ENCODE measurements at regions not wholly inside any gene's neighbourhood (a gene's known extent, or its start where the extent isn't known, plus 50 kb on each side); places are given as distances from the start of the nearest gene placed in this dataset.

GRCh38 chr1:238101923-238102322 lies 211.2 kb upstream of the ZP4 start:
- Histone ChIP-seq H3K27ac (ENCODE audit: low read depth, low read length) (no peak overlapping the region), H3K27me3 (ENCODE audit: control insufficient read depth in 2 of 2, insufficient read depth in 2 of 2, low read length in 2 of 2) (no peaks in the 10 kb centered on the region), H3K4me3 (ENCODE audit: low read length) (no peak overlapping the region), H3K4me1 (ENCODE audit: control insufficient read depth in 2 of 2, insufficient read depth in 2 of 2, low read length in 2 of 2) (no peaks in the 10 kb centered on the region), H3K9me3 (ENCODE audit: control insufficient read depth in 2 of 3, low read length in 3 of 3) (no peaks in the 10 kb centered on the region), H3K36me3 (ENCODE audit: control insufficient read depth in 2 of 3, insufficient read depth in 3 of 3, low read length in 3 of 3) (no peaks in the 10 kb centered on the region)
- ATAC-seq, result no peak
- intact Hi-C loops (cut with micrococcal nuclease), result no loop called here
- H3K4me1 Mint-ChIP-seq, result no peaks in the 10 kb centered on the region
- no peaks in the 10 kb centered on the region for H3K27me3 Mint-ChIP-seq
- POLR2A ChIA-PET, result no interaction called here
- peaks cover 0 to 10% (median 5%) of the 10 kb centered on the region in 11 donors for H3K9me3 Mint-ChIP-seq
- CTCF ChIA-PET, result no interaction called here
- H3K36me3 Mint-ChIP-seq, result no peaks in the 10 kb centered on the region
- no peak overlapping the region for H3K4me3 Mint-ChIP-seq
- no peak overlapping the region for H3K27ac Mint-ChIP-seq
- DNase-seq, result no peak

GRCh38 chr1:238099871-238100270 lies 209.1 kb upstream of the ZP4 start:
- Histone ChIP-seq H3K27ac (ENCODE audit: low read depth, low read length) (no peak overlapping the region), H3K9me3 (ENCODE audit: control insufficient read depth in 2 of 3, low read length in 3 of 3) (no peaks in the 10 kb centered on the region), H3K4me3 (ENCODE audit: low read length) (no peak overlapping the region), H3K27me3 (ENCODE audit: control insufficient read depth in 2 of 2, insufficient read depth in 2 of 2, low read length in 2 of 2) (no peaks in the 10 kb centered on the region), H3K36me3 (ENCODE audit: control insufficient read depth in 2 of 3, insufficient read depth in 3 of 3, low read length in 3 of 3) (no peaks in the 10 kb centered on the region), H3K4me1 (ENCODE audit: control insufficient read depth in 2 of 2, insufficient read depth in 2 of 2, low read length in 2 of 2) (no peaks in the 10 kb centered on the region)
- POLR2A ChIA-PET, result no interaction called here
- intact Hi-C loops (cut with micrococcal nuclease), result no loop called here
- H3K4me1 Mint-ChIP-seq, result no peaks in the 10 kb centered on the region
- H3K4me3 Mint-ChIP-seq, result no peak overlapping the region
- no peaks in the 10 kb centered on the region for H3K36me3 Mint-ChIP-seq
- no peak overlapping the region for H3K27ac Mint-ChIP-seq
- no peak for DNase-seq
- H3K27me3 Mint-ChIP-seq, result no peaks in the 10 kb centered on the region
- CTCF ChIA-PET, result no interaction called here
- ATAC-seq, result no peak
- H3K9me3 Mint-ChIP-seq, result peaks cover 0 to 14% (median 4%) of the 10 kb centered on the region in 11 donors

- CTCF ChIA-PET, result no interaction called here
Observed at GRCh38 chr1:238089615-238090014, 198.9 kb upstream of the ZP4 start.

GRCh38 chr1:238088560-238089290 lies 198.0 kb upstream of the ZP4 start:
- H3K27me3 ChIP-seq (ENCODE audit: control insufficient read depth in 2 of 2, insufficient read depth in 2 of 2, low read length in 2 of 2), result no peaks in the 10 kb centered on the region
- H3K4me3 Mint-ChIP-seq, result no peak overlapping the region
- H3K4me3 ChIP-seq (ENCODE audit: low read length), result no peak overlapping the region
- ChIA-PET CTCF (no interaction called here), POLR2A (no interaction called here)
- no peaks in the 10 kb centered on the region for H3K4me1 Mint-ChIP-seq
- H3K27ac ChIP-seq (ENCODE audit: low read depth, low read length), result no peak overlapping the region
- no peaks in the 10 kb centered on the region for H3K36me3 ChIP-seq (ENCODE audit: control insufficient read depth in 2 of 3, insufficient read depth in 3 of 3, low read length in 3 of 3)
- H3K4me1 ChIP-seq (ENCODE audit: control insufficient read depth in 2 of 2, insufficient read depth in 2 of 2, low read length in 2 of 2), result no peaks in the 10 kb centered on the region
- H3K9me3 Mint-ChIP-seq, result peaks cover 0 to 32% (median 5%) of the 10 kb centered on the region in 11 donors
- H3K36me3 Mint-ChIP-seq, result no peaks in the 10 kb centered on the region
- no peaks in the 10 kb centered on the region for H3K9me3 ChIP-seq (ENCODE audit: control insufficient read depth in 2 of 3, low read length in 3 of 3)
- H3K27ac Mint-ChIP-seq, result no peak overlapping the region
- intact Hi-C loops (cut with micrococcal nuclease), result no loop called here
- DNase-seq (no peak), ATAC-seq (no peak)
- H3K27me3 Mint-ChIP-seq, result no peaks in the 10 kb centered on the region

More at GRCh38 chr1:238089615-238090014, 198.9 kb upstream of the ZP4 start:
- no peaks in the 10 kb centered on the region for H3K36me3 Mint-ChIP-seq
- Histone ChIP-seq H3K36me3 (ENCODE audit: control insufficient read depth in 2 of 3, insufficient read depth in 3 of 3, low read length in 3 of 3) (no peaks in the 10 kb centered on the region), H3K4me3 (ENCODE audit: low read length) (no peak overlapping the region), H3K27me3 (ENCODE audit: control insufficient read depth in 2 of 2, insufficient read depth in 2 of 2, low read length in 2 of 2) (no peaks in the 10 kb centered on the region), H3K27ac (ENCODE audit: low read depth, low read length) (no peak overlapping the region), H3K4me1 (ENCODE audit: control insufficient read depth in 2 of 2, insufficient read depth in 2 of 2, low read length in 2 of 2) (no peaks in the 10 kb centered on the region), H3K9me3 (ENCODE audit: control insufficient read depth in 2 of 3, low read length in 3 of 3) (no peaks in the 10 kb centered on the region)
- no peak for ATAC-seq
- H3K27ac Mint-ChIP-seq, result no peak overlapping the region
- H3K4me1 Mint-ChIP-seq, result no peaks in the 10 kb centered on the region
- POLR2A ChIA-PET, result no interaction called here
- peaks cover 0 to 32% (median 5%) of the 10 kb centered on the region in 11 donors for H3K9me3 Mint-ChIP-seq
- no peaks in the 10 kb centered on the region for H3K27me3 Mint-ChIP-seq
- DNase-seq, result no peak
- H3K4me3 Mint-ChIP-seq, result no peak overlapping the region
- intact Hi-C loops (cut with micrococcal nuclease), result no loop called here

- peaks cover 0 to 25% (median 1%) of the 10 kb centered on the region in 11 donors for H3K9me3 Mint-ChIP-seq
- DNase-seq, result no peak
- Histone ChIP-seq H3K9me3 (ENCODE audit: control insufficient read depth in 2 of 3, low read length in 3 of 3) (peaks cover 0 to 3% (median 0%) of the 10 kb centered on the region in 3 experiments), H3K4me3 (ENCODE audit: low read length) (no peak overlapping the region), H3K36me3 (ENCODE audit: control insufficient read depth in 2 of 3, insufficient read depth in 3 of 3, low read length in 3 of 3) (no peaks in the 10 kb centered on the region), H3K4me1 (ENCODE audit: control insufficient read depth in 2 of 2, insufficient read depth in 2 of 2, low read length in 2 of 2) (no peaks in the 10 kb centered on the region), H3K27me3 (ENCODE audit: control insufficient read depth in 2 of 2, insufficient read depth in 2 of 2, low read length in 2 of 2) (no peaks in the 10 kb centered on the region), H3K27ac (ENCODE audit: low read depth, low read length) (no peak overlapping the region)
- H3K36me3 Mint-ChIP-seq, result no peaks in the 10 kb centered on the region
- H3K4me3 Mint-ChIP-seq, result no peak overlapping the region
- ATAC-seq, result no peak
- ChIA-PET CTCF (no interaction called here), POLR2A (no interaction called here)
- H3K4me1 Mint-ChIP-seq, result no peaks in the 10 kb centered on the region
- no peak overlapping the region for H3K27ac Mint-ChIP-seq
- no peaks in the 10 kb centered on the region for H3K27me3 Mint-ChIP-seq
- intact Hi-C loops (cut with micrococcal nuclease), result no loop called here
Observed at GRCh38 chr1:238073991-238074390, 183.3 kb upstream of the ZP4 start.

GRCh38 chr1:238071061-238071460 lies 180.3 kb upstream of the ZP4 start:
- intact Hi-C loops (cut with micrococcal nuclease), result no loop called here
- H3K27me3 Mint-ChIP-seq, result no peaks in the 10 kb centered on the region
- Histone ChIP-seq H3K4me3 (ENCODE audit: low read length) (no peak overlapping the region), H3K4me1 (ENCODE audit: control insufficient read depth in 2 of 2, insufficient read depth in 2 of 2, low read length in 2 of 2) (no peaks in the 10 kb centered on the region), H3K27ac (ENCODE audit: low read depth, low read length) (no peak overlapping the region), H3K9me3 (ENCODE audit: control insufficient read depth in 2 of 3, low read length in 3 of 3) (peaks cover 0 to 3% (median 0%) of the 10 kb centered on the region in 3 experiments), H3K27me3 (ENCODE audit: control insufficient read depth in 2 of 2, insufficient read depth in 2 of 2, low read length in 2 of 2) (no peaks in the 10 kb centered on the region), H3K36me3 (ENCODE audit: control insufficient read depth in 2 of 3, insufficient read depth in 3 of 3, low read length in 3 of 3) (no peaks in the 10 kb centered on the region)
- no peak overlapping the region for H3K4me3 Mint-ChIP-seq
- peaks cover 0 to 14% (median 1%) of the 10 kb centered on the region in 11 donors for H3K9me3 Mint-ChIP-seq
- DNase-seq (no peak), ATAC-seq (no peak)
- H3K36me3 Mint-ChIP-seq, result no peaks in the 10 kb centered on the region
- no peaks in the 10 kb centered on the region for H3K4me1 Mint-ChIP-seq
- POLR2A ChIA-PET, result no interaction called here
- CTCF ChIA-PET, result interaction anchor here (0.6 kb wide), 1 partner anchor 279 kb away, joined by 3 read pairs; no protein-coding TSS in a partner anchor
- H3K27ac Mint-ChIP-seq, result no peak overlapping the region

GRCh38 chr1:238063454-238063853 lies 172.7 kb upstream of the ZP4 start:
- no peaks in the 10 kb centered on the region for H3K27me3 ChIP-seq (ENCODE audit: control insufficient read depth in 2 of 2, insufficient read depth in 2 of 2, low read length in 2 of 2)
- no peaks in the 10 kb centered on the region for H3K27me3 Mint-ChIP-seq
- CTCF ChIA-PET, result no interaction called here
- POLR2A ChIA-PET, result no interaction called here
- H3K4me3 Mint-ChIP-seq, result no peak overlapping the region
- H3K27ac Mint-ChIP-seq, result no peak overlapping the region
- peaks cover 0 to 2% (median 0%) of the 10 kb centered on the region in 7 donors for H3K4me1 Mint-ChIP-seq
- no peaks in the 10 kb centered on the region for H3K36me3 ChIP-seq (ENCODE audit: control insufficient read depth in 2 of 3, insufficient read depth in 3 of 3, low read length in 3 of 3)
- H3K4me1 ChIP-seq (ENCODE audit: control insufficient read depth in 2 of 2, insufficient read depth in 2 of 2, low read length in 2 of 2), result no peaks in the 10 kb centered on the region
- no peak overlapping the region for H3K4me3 ChIP-seq (ENCODE audit: low read length)
- intact Hi-C loops (cut with micrococcal nuclease), result no loop called here
- H3K27ac ChIP-seq (ENCODE audit: low read depth, low read length), result no peak overlapping the region
- no peak for DNase-seq
- no peaks in the 10 kb centered on the region for H3K9me3 ChIP-seq (ENCODE audit: control insufficient read depth in 2 of 3, low read length in 3 of 3)
- H3K9me3 Mint-ChIP-seq, result peaks cover 0 to 19% (median 5%) of the 10 kb centered on the region in 11 donors
- ATAC-seq, result no peak
- no peaks in the 10 kb centered on the region for H3K36me3 Mint-ChIP-seq
